22Rv1 (cell line): ENCODE measurements at regions not wholly inside any gene's neighbourhood (a gene's known extent, or its start where the extent isn't known, plus 50 kb on each side); places are given as distances from the start of the nearest gene placed in this dataset.

ENCODE experiments used
- ZFX ChIP-seq: fragments of 450-650 bp; IDR thresholded peaks from 2 replicates; pipeline ENCODE4 v1.6.1; 2017; ENCODE audit warnings: antibody characterized with exemption, borderline replicate concordance
- TF ChIP-seq, protein P1 (sequence below): fragments of 450-650 bp; IDR thresholded peaks from 2 replicates; pipeline ENCODE4 v1.5.1; 2017; ENCODE audit warnings: mild to moderate bottlenecking

DNA sequence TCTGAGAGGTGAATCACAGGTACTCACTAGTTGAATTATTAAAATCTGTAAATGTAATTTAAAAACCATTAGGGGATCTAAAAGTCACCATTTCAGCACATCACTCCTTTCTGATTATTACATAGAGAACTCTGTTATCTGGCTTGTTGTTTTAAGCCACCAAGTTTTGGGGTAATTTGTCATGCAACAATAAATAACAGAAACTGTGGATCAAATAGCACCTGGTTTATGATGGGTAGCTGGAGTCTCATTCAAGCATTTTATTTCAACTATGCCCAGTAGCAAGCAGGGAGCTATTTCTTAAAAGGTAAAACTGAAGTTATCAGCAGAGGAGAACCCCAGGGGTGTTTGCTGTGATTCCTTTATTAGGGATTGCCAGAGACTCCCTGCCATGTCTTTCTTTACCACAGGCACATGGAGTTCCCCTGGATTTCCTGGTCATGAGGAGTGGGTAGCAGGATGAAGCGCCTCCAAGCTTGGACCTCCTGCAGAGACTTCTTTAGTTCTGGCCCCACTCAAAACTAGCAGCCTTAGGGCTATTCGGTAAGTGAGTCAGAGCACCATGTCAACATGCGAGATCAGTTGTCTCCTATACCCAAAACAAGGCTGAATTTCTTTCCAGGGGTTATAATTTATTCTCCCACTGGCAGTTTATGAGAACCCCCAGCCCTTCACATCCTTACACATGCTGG, 179.2 kb downstream of the GIPC2 start:
- TF ChIP-seq, protein P1, sequence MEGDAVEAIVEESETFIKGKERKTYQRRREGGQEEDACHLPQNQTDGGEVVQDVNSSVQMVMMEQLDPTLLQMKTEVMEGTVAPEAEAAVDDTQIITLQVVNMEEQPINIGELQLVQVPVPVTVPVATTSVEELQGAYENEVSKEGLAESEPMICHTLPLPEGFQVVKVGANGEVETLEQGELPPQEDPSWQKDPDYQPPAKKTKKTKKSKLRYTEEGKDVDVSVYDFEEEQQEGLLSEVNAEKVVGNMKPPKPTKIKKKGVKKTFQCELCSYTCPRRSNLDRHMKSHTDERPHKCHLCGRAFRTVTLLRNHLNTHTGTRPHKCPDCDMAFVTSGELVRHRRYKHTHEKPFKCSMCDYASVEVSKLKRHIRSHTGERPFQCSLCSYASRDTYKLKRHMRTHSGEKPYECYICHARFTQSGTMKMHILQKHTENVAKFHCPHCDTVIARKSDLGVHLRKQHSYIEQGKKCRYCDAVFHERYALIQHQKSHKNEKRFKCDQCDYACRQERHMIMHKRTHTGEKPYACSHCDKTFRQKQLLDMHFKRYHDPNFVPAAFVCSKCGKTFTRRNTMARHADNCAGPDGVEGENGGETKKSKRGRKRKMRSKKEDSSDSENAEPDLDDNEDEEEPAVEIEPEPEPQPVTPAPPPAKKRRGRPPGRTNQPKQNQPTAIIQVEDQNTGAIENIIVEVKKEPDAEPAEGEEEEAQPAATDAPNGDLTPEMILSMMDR: no peak
- TF ChIP-seq ZFX: no peak
